ENCODE measurements at regions not wholly inside any gene's neighbourhood (a gene's known extent, or its start where the extent isn't known, plus 50 kb on each side); places are given as distances from the start of the nearest gene placed in this dataset.

DNA sequence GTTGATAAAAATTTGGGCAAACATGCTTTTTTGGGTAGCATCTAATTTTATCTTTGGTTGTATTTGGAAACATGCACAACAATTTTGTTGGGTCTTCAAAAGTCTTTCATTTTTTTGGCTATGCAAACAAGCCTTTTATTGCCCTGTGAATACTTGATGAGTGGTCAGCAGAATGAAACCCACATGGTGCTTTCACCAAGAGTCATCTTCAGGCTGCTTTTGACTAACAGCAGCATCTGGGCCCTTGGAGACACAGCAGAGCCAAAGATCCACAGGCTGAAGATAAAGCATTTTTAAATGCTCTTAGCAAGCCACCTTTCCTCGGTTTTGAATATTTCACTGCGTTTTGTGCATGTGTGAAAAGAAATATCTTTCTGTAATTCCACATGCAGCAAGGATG is 154.9 kb downstream of the FGF9 start:
- H3K27me3 ChIP-seq (ENCODE audit: insufficient read depth, low read length): no peaks in the 10 kb centered on the region
- ChIA-PET POLR2A (no interaction called here), CTCF (no interaction called here), RAD21 (ENCODE audit: low non-redundant PET in 1 of 2, low total read pairs in 2 of 2, uncharacterized antibody in 2 of 2, unreplicated experiment in 2 of 2) (no interaction called here)
- H3K27ac ChIP-seq (ENCODE audit: low read depth, low read length): no peak overlapping the region
- H3K9me2 ChIP-seq (ENCODE audit: insufficient read depth): no peaks in the 10 kb centered on the region
- no peaks in the 10 kb centered on the region for H3K36me3 ChIP-seq (ENCODE audit: control insufficient read depth in 1 of 2, insufficient read depth in 2 of 2, low read length in 2 of 2)
- intact Hi-C loops (cut with micrococcal nuclease): no loop called here
- no peak for ATAC-seq
- H2AFZ ChIP-seq (ENCODE audit: low read depth, low read length, poor library complexity, severe bottlenecking): no peak overlapping the region
- no peak for DNase-seq (ENCODE audit: low read depth, low spot score)
- H4K20me1 ChIP-seq (ENCODE audit: insufficient read depth): no peaks in the 10 kb centered on the region
- no peaks in the 10 kb centered on the region for H3K9me3 ChIP-seq (ENCODE audit: control insufficient read depth in 1 of 2, insufficient read depth in 1 of 2, low read depth in 1 of 2, low read length in 2 of 2)
- H3K79me2 ChIP-seq (ENCODE audit: insufficient read depth, low read length): no peaks in the 10 kb centered on the region
- BruUV-seq (replicated peaks): no TSS peak
- H3K9ac ChIP-seq (ENCODE audit: low read length): no peak overlapping the region
- TF ChIP-seq EZH2 (IDR thresholded peaks at IDR 0.05) (no peak), RAD21 (IDR thresholded peaks at IDR 0.05; ENCODE audit: low read depth) (no peak), SP1 (IDR thresholded peaks at IDR 0.05; ENCODE audit: low read depth) (no peak), SRF (IDR thresholded peaks at IDR 0.05; ENCODE audit: low read depth) (no peak), TCF7L2 (IDR thresholded peaks at IDR 0.05; ENCODE audit: borderline replicate concordance, extremely low read depth, insufficient read depth, insufficient read length) (no peak), POLR2A (IDR thresholded peaks at IDR 0.05; ENCODE audit: borderline replicate concordance, extremely low read depth, insufficient read depth, insufficient read length) (no peak), EZH2phosphoT487 (IDR thresholded peaks at IDR 0.05; ENCODE audit: borderline replicate concordance) (no peak), ELF1 (IDR thresholded peaks at IDR 0.05; ENCODE audit: borderline replicate concordance, low read depth) (no peak)
- TF ChIP-seq, protein P1, sequence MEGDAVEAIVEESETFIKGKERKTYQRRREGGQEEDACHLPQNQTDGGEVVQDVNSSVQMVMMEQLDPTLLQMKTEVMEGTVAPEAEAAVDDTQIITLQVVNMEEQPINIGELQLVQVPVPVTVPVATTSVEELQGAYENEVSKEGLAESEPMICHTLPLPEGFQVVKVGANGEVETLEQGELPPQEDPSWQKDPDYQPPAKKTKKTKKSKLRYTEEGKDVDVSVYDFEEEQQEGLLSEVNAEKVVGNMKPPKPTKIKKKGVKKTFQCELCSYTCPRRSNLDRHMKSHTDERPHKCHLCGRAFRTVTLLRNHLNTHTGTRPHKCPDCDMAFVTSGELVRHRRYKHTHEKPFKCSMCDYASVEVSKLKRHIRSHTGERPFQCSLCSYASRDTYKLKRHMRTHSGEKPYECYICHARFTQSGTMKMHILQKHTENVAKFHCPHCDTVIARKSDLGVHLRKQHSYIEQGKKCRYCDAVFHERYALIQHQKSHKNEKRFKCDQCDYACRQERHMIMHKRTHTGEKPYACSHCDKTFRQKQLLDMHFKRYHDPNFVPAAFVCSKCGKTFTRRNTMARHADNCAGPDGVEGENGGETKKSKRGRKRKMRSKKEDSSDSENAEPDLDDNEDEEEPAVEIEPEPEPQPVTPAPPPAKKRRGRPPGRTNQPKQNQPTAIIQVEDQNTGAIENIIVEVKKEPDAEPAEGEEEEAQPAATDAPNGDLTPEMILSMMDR (IDR thresholded peaks at IDR 0.05 in 2 of 3, conservative IDR thresholded peaks at IDR 0.05 in 1 of 3; ENCODE audit: borderline replicate concordance in 1 of 3, insufficient read depth in 1 of 3, low read depth in 2 of 3, low read length in 2 of 3): no peak
- TF ChIP-seq, protein P2, sequence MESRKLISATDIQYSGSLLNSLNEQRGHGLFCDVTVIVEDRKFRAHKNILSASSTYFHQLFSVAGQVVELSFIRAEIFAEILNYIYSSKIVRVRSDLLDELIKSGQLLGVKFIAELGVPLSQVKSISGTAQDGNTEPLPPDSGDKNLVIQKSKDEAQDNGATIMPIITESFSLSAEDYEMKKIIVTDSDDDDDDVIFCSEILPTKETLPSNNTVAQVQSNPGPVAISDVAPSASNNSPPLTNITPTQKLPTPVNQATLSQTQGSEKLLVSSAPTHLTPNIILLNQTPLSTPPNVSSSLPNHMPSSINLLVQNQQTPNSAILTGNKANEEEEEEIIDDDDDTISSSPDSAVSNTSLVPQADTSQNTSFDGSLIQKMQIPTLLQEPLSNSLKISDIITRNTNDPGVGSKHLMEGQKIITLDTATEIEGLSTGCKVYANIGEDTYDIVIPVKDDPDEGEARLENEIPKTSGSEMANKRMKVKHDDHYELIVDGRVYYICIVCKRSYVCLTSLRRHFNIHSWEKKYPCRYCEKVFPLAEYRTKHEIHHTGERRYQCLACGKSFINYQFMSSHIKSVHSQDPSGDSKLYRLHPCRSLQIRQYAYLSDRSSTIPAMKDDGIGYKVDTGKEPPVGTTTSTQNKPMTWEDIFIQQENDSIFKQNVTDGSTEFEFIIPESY (IDR thresholded peaks at IDR 0.05; ENCODE audit: extremely low read depth, insufficient replicate concordance, low read length): no peak
- TF ChIP-seq, protein P3, sequence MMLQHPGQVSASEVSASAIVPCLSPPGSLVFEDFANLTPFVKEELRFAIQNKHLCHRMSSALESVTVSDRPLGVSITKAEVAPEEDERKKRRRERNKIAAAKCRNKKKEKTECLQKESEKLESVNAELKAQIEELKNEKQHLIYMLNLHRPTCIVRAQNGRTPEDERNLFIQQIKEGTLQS (IDR thresholded peaks at IDR 0.05): no peak
- no peak overlapping the region for H3K4me2 ChIP-seq (ENCODE audit: low read length)
- H3K4me3 ChIP-seq (replicated peaks in 1 of 2; ENCODE audit: low read depth in 1 of 2, low read length in 2 of 2): no peak overlapping the region
- no peaks in the 10 kb centered on the region for H3K4me1 ChIP-seq (ENCODE audit: control insufficient read depth in 1 of 2, insufficient read depth in 2 of 2, low read length in 2 of 2)

All from HCT116 (cell line).